Thyroid gland (tissue), 4 donors: ENCODE measurements at regions not wholly inside any gene's neighbourhood (a gene's known extent, or its start where the extent isn't known, plus 50 kb on each side); places are given as distances from the start of the nearest gene placed in this dataset.

Experiments used
- DNase-seq, 2 donors: peaks; one replicate each; pipeline ENCODE4 v3.0.0-alpha.2; 2019
- H3K27ac ChIP-seq, 3 donors: fragments of 200-600 bp; sonication (generic); 1 replicate in 2 of 3; 2 replicates in 1 of 3; pipeline ENCODE4 v1.5.1; 2016 to 2019; ENCODE audit warnings: mild to moderate bottlenecking in 1 of 3, moderate library complexity in 1 of 3
- H3K27me3 ChIP-seq: fragments of 200-600 bp; sonication (generic); one replicate; pipeline ENCODE4 v1.5.1; 2019
- H3K36me3 ChIP-seq, 2 donors: fragments of 200-600 bp; sonication (generic); one replicate each; pipeline ENCODE4 v1.5.1; 2016 to 2019
- H3K4me1 ChIP-seq, 2 donors: fragments of 200-600 bp; sonication (generic); one replicate each; pipeline ENCODE4 v1.5.1; 2017 to 2019
- H3K4me3 ChIP-seq, 3 donors: fragments of 200-600 bp; sonication (generic); replicated peaks in 1 of 3; 1 replicate in 2 of 3; 2 replicates in 1 of 3; pipeline ENCODE4 v1.5.1; 2016; ENCODE audit warnings: mild to moderate bottlenecking in 1 of 3
- H3K9me3 ChIP-seq: fragments of 200-600 bp; sonication (generic); one replicate; pipeline ENCODE4 v1.5.1; 2017
- POLR2A ChIP-seq, 2 donors: fragments of 450-650 bp; IDR thresholded peaks; one replicate each; pipeline ENCODE4 v1.6.1; 2017; ENCODE audit warnings: antibody characterized with exemption in 2 of 2, mild to moderate bottlenecking in 2 of 2, moderate library complexity in 1 of 2
- WGBS, 2 donors: methylation state at CpG; one replicate each; pipeline ENCODE4 v1.1.5; 2017; 5-methylcytosine and 5-hydroxymethylcytosine counted together
- intact Hi-C: fragments of 100-400 bp; cut with DNase I; formaldehyde crosslinking; loops from one replicate; pipeline ENCODE4 v1.15.1; 2023
- TF ChIP-seq, protein P1 (sequence below), 6 experiments: fragments of 200-600 bp in 3 of 6; fragments of 450-650 bp in 3 of 6; sonication (generic) in 3 of 6; IDR thresholded peaks; one replicate each; pipeline ENCODE4 v1.5.1; 2016 to 2019; ENCODE audit warnings: antibody characterized with exemption in 6 of 6, mild to moderate bottlenecking in 2 of 6, inconsistent platforms in 1 of 6, moderate library complexity in 1 of 6

DNA sequence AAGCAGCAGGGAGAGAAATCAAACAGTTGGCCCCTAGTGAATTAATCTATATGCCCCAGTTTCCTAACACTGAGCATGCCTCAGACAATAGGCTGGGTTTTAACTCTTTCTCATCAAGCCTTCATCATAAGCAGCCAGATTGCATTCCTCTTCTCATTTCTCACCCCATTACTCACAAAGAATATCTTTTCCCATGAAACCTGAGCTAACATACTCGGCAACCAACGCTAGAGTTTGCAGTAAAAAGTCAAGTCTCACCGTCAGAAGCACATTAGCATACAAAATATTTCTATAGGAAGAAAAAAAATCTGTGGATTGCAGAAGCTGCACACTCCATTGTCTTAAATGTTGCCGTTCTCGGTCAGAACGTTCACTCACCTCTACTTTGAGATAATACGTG lies 429.9 kb upstream of the ARID1B start:
- H3K36me3 ChIP-seq, result no peaks in the 10 kb centered on the region
- H3K27me3 ChIP-seq, result no peaks in the 10 kb centered on the region
- DNase-seq, result no peak
- WGBS, 2 donors, result 85 to 86% methylated on average over 7 of the region's 7 CpGs
- no peak for TF ChIP-seq POLR2A (IDR thresholded peaks at IDR 0.05)
- TF ChIP-seq, protein P1, sequence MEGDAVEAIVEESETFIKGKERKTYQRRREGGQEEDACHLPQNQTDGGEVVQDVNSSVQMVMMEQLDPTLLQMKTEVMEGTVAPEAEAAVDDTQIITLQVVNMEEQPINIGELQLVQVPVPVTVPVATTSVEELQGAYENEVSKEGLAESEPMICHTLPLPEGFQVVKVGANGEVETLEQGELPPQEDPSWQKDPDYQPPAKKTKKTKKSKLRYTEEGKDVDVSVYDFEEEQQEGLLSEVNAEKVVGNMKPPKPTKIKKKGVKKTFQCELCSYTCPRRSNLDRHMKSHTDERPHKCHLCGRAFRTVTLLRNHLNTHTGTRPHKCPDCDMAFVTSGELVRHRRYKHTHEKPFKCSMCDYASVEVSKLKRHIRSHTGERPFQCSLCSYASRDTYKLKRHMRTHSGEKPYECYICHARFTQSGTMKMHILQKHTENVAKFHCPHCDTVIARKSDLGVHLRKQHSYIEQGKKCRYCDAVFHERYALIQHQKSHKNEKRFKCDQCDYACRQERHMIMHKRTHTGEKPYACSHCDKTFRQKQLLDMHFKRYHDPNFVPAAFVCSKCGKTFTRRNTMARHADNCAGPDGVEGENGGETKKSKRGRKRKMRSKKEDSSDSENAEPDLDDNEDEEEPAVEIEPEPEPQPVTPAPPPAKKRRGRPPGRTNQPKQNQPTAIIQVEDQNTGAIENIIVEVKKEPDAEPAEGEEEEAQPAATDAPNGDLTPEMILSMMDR (IDR thresholded peaks at IDR 0.05), result no peak
- peaks cover 6 to 15% of the 10 kb centered on the region in 2 donors for H3K4me1 ChIP-seq
- H3K9me3 ChIP-seq, result no peaks in the 10 kb centered on the region
- H3K27ac ChIP-seq, result no peak overlapping the region
- no peak overlapping the region for H3K4me3 ChIP-seq
- intact Hi-C loops, result no loop called here

DNA sequence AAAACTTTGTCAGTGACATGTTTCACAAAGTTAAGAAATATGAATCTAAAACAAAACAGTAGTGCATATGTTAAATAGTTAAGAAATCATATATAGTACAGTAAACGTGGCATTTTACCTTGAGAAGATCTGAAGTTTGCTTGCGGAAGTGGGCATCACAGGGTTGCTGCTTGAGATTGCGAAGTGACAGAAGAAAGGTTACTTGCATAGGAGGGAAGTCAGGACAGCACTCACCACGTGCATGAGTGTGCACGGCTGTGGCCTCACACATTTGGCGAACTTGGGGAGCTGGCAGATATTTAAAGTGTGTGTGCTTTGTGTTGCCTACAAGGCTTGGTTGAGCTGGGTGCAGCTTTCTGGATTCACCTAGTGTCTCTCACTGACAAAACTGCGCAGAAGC lies 431.5 kb upstream of the ARID1B start:
- Histone ChIP-seq H3K36me3 (no peaks in the 10 kb centered on the region), H3K27me3 (no peaks in the 10 kb centered on the region), H3K27ac (no peak overlapping the region), H3K4me3 (no peak overlapping the region), H3K9me3 (no peaks in the 10 kb centered on the region), H3K4me1 (peaks cover 6 to 24% of the 10 kb centered on the region in 2 donors)
- TF ChIP-seq POLR2A (IDR thresholded peaks at IDR 0.05), result no peak
- TF ChIP-seq, protein P1 (IDR thresholded peaks at IDR 0.05), result no peak
- WGBS, 2 donors, result 84 to 85% methylated on average over 7 of the region's 7 CpGs
- no peak for DNase-seq
- intact Hi-C loops, result no loop called here

DNA sequence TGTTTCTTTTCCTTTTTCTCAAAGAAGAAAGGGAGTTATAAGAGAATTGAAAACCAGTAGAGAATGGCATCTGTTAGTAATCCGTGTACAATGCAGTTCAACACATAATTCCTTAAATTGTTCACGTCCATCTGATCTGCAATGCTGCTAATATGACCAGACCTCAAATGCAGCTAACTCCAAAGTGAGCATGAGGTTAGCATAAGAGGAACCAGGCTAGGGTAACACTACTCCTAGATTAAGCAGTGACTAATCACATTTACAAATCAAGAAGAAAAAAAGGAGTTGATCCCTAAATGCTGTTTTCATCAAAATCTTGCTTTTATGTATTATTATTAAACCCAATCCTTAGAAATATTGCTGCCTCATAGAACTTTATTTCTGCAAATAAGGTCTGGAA lies 432.7 kb upstream of the ARID1B start:
- H3K4me1 ChIP-seq, result peaks cover 6 to 23% of the 10 kb centered on the region in 2 donors
- no peak for DNase-seq

DNA sequence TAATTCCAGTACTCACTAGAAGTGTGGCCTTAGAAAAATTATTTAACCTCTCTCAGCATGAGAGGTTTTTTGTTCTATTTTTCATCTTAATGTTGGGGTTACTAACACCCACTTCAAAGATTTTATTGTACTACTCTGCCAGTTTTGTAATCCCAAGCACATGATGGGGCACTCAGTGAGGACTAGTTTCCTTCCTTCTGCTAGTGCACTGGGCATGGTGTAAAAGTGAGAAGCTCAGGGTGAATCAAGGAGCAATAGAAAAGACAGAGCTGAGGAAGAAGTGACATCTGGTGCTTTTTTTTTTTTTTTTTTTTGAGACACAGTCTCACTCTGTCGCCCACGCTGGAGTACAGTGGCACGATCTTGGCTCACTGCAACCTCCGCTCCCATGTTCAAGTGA lies 439.4 kb upstream of the ARID1B start:
- WGBS, 2 donors, result 93 to 97% methylated on average over 4 of the region's 4 CpGs
- Histone ChIP-seq H3K4me1 (peaks cover 0 to 11% of the 10 kb centered on the region in 2 donors), H3K9me3 (no peaks in the 10 kb centered on the region), H3K36me3 (no peaks in the 10 kb centered on the region), H3K27me3 (no peaks in the 10 kb centered on the region), H3K4me3 (no peak overlapping the region), H3K27ac (no peak overlapping the region)
- no peak for DNase-seq
- intact Hi-C loops, result no loop called here
- no peak for TF ChIP-seq POLR2A (IDR thresholded peaks at IDR 0.05)
- TF ChIP-seq, protein P1 (IDR thresholded peaks at IDR 0.05), result no peak

More for the DNA sequence above, 432.7 kb upstream of the ARID1B start:
- Histone ChIP-seq H3K27me3 (no peaks in the 10 kb centered on the region), H3K36me3 (no peaks in the 10 kb centered on the region), H3K27ac (no peak overlapping the region), H3K9me3 (no peaks in the 10 kb centered on the region), H3K4me3 (no peak overlapping the region)
- intact Hi-C loops, result no loop called here
- TF ChIP-seq, protein P1 (IDR thresholded peaks at IDR 0.05), result no peak
- TF ChIP-seq POLR2A (IDR thresholded peaks at IDR 0.05), result no peak
- 82 to 85% methylated on average over 2 of the region's 2 CpGs for WGBS, 2 donors

DNA sequence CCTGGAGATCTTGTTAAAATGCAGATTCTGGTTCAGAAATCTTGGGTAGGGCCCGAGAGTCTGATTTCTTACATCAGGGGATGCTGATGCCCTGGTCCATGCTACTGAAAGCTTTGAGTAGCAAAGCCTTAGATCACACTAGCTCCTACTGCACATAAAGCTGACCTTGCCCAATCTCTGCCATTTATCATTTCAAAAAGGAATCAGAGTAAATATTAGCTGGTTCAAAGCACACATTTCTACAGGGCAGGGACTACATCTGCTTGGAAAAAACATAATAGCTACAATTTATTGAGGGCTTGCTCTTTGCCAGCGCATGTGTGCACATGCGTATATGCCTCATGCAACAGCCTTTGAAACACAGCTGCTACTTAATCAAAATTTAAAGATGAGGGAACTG lies 440.4 kb upstream of the ARID1B start:
- Histone ChIP-seq H3K27ac (no peak overlapping the region), H3K4me1 (peaks cover 0 to 4% of the 10 kb centered on the region in 2 donors), H3K4me3 (no peak overlapping the region), H3K36me3 (no peaks in the 10 kb centered on the region), H3K27me3 (no peaks in the 10 kb centered on the region), H3K9me3 (no peaks in the 10 kb centered on the region)
- intact Hi-C loops, result no loop called here
- 97 to 100% methylated on average over 3 of the region's 3 CpGs for WGBS, 2 donors
- TF ChIP-seq, protein P1 (IDR thresholded peaks at IDR 0.05), result no peak
- no peak for TF ChIP-seq POLR2A (IDR thresholded peaks at IDR 0.05)
- no peak for DNase-seq
